GM19455 (cell line): ENCODE measurements at regions not wholly inside any gene's neighbourhood (a gene's known extent, or its start where the extent isn't known, plus 50 kb on each side); places are given as distances from the start of the nearest gene placed in this dataset.

Experiments
- ATAC-seq: cut with Tn5 transposase; IDR thresholded peaks from one replicate; pipeline ENCODE4 v1.9.1; 2021; ENCODE audit not compliant: unreplicated experiment

DNA sequence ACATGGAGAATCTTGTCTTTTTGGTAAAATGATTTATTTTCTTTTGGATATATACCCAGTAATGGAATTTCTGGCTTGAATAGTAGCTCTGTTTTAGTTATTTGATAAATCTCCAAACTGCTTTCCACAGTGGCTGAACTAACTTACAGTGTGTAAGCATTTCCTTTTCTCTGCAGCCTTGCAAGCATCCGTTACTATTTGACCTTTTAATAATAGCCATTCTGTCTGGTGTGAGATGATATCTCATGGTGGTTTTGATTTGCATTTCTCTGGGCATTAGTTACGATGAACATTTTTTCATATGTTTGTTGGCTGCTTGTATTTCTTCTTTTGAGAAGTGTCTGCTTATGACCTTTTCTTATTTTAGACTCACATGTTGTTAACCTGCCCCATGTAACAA lies 190.2 kb downstream of the GALR1 start:
- ATAC-seq: no peak

DNA sequence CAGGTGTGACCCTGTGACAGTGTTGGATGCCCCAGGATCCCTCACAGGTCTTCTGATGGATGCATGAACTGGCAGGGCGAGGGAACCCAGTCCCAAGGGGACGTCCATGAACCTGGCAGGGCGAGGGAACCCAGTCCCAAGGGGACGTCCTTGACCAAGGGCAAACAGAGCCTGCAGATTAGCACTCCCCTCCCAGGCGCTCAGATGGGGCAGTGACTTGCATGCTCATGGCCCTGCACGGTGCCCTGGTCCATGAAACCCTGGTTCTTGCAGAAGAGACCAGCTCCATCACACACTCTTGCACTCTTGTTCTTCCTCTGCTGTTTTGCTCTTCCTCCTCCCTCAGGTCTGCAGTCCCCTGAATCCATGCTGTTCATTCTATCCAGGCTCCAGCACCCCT lies 192.7 kb downstream of the GALR1 start:
- ATAC-seq: no peak

DNA sequence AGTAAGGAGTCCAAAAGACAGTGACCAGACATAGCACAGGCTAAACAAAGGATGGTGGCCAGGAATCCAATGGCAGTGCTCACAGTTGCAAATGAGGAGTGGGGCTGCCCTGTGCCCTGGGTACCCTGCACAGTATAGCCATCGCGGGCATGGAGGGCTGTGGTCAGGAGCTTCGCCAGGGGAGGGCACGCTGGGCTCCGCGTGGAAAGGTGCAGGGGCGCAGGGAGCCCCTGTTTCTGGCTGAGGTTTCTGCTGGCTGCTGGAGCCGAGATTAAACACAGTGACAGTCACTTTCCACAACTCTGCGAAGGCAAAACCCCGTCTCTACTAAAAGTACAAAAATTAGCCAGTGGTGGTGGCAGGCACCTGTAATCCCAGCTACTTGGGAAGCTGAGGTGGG lies 194.7 kb downstream of the GALR1 start:
- no peak for ATAC-seq

- ATAC-seq: no peak
These were observed 198.4 kb downstream of the GALR1 start for GRCh38 chr18:77448046-77448445.

DNA sequence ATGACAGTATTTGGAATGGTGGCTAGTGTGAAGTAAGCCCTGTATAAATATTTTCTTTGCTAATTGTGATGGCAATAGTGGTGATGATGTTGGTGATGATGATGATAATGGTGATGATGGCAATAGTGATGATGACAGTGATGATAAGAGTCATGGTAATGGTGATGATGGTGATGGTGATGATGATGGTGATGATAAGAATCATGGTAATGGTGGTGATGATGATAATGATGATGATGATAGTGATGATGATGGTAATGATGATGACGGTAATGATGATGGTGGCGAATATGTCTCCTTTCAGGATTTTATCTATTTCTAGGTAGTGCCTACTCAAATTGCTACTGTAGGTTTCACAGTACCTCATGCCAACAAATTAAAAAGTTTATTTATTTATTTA lies 205.4 kb downstream of the GALR1 start:
- ATAC-seq: no peak

DNA sequence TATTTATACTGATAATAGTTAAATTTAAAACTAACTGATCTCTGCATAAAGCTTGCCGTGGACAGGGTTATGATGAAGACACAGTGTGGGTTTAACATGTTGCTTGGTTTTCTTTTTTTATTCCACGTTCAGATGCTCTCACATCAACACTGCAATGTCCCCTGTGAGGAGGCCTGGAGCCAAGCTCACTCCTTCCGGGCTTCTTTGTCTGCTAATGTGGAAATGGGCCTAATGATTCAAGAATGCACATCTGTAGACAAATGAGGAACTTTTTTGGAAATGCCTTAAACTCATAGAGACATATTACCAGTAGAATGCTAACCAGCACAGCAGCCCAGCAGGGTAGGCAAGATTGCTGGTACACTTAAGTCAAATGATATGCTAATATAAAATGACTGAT lies 208.0 kb downstream of the GALR1 start:
- no peak for ATAC-seq

DNA sequence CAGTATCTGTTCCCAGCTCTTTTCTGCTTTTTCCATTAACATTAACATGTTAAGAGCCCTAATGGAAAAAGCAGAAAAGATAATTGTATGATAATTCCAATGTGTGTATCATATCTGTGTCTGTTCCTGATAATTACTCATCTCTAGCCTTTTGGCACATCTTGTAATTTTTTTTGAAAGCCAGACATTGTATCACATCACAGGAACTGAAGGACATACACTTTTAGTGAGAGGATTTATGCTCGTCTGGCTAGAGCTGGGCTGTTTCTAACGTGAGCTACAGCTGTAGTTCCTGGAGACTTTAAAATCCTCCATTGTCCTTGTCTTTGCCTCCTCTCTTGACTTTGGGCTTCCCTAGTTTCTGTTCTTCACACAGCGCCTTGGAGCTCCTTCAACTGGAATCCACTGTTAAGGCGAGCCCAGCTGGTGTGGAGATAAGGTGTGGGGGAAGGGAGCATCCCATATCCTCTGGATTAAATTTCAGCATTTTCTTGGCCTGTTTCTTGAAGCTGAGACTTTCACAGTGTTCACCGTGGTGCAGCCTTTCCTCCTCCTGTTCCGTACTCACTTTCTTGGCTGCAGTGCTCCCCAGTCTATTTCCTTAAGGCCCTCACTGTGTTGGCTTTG lies 211.5 kb downstream of the GALR1 start:
- no peak for ATAC-seq

DNA sequence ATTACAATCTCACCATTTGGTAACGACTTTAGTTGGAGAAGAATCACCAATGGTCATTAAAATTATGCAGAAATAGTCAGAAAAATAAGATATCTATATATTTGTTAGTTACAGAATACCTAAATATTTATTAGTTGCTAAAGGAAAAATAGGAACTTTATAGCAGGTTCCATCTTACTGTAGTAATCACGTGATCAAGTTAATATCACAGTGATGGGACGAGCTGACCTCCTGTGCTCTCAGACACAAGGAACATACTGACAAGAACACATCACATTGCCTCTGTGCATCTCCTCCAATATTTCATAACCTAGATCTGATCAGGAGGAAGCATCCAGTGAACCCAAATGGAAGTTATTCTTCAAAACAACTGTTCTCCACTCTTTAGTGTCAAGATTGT lies 215.3 kb downstream of the GALR1 start:
- no peak for ATAC-seq

DNA sequence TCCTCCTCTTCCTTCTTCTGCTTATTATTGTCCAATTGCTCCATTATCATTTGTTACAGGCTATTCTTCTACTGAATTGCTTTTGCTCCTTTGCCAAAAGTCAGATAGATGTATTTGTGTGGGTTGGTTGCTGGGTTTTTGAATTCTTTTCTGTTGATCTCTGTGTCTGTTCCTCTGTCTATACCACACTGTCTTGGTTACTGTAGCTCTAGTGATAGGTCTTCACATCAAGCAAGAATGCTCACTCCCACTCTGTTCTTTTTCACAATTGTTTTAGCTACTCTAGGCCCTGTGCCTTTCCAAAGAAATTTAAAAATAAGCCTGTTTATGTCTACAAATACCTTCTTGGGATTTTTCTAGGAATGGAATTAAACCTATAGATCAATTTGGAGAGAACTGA lies 217.2 kb downstream of the GALR1 start:
- ATAC-seq: no peak

GRCh38 chr18:77469131-77469530 lies 219.5 kb downstream of the GALR1 start:
- ATAC-seq: no peak

- ATAC-seq: no peak
These were observed 221.1 kb downstream of the GALR1 start for GRCh38 chr18:77470569-77471413.

- no peak for ATAC-seq
These were observed 222.9 kb downstream of the GALR1 start for GRCh38 chr18:77472509-77472908.

DNA sequence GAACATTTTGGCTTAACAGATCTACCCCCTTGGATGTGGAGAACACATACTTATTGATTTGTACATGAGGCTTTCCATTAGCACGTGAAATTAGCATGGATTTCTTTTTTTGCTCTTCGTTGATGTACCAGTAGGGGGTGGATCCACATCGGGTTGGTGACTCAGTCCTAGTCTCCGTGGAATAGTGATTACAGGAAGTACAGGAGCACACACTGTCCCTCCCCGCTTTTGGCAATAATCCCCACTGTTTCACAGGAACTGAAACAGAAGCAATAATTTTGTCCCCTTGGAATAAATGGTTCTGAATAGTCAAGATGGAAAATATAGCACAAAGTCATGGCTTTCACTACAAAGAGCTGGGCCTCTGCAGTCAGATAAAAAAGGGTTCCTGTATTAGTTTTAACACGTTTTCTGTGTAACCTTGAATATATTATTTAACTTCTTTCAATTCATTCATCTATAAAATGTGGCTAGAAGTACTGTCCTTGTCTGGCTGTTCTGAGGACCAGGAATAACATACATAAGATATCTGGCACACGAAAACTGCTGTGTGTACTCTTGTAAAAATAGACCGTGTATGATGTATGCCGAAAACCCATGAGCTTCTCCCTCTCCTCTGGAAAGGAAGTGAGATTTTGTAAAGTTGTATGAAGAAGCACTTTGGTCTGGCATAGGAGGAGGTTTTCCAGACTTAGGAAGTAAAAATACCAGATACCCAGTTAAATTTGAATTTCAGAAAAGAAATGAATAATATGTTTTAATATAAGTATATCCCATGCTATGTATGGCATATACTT lies 229.2 kb downstream of the GALR1 start:
- ATAC-seq: no peak

DNA sequence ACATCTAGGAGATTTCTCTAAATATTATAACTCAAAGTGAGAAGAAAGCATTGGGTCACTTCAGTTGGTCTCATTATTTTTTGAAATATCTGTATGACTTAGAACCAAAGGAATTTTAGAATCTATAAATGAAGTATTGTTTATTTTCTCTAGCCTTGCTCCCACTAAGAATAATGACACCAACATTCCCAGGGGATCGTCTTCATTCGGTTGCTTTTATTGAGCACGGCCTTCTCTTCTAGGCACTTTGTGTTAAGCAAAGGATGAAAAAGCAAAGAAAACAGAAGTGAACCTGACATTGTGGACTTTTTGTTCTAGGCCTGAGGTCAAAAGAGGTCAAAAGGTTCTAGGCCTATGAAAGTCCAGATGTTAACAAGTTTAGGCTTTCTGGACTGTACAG lies 231.9 kb downstream of the GALR1 start:
- ATAC-seq: no peak

- ATAC-seq: no peak
These were observed 232.8 kb downstream of the GALR1 start for GRCh38 chr18:77482190-77483085.

GRCh38 chr18:77486985-77487384 lies 237.3 kb downstream of the GALR1 start:
- ATAC-seq: no peak

GRCh38 chr18:77487951-77488740 lies 238.5 kb downstream of the GALR1 start:
- no peak for ATAC-seq

- no peak for ATAC-seq
These were observed 245.4 kb downstream of the GALR1 start for GRCh38 chr18:77495079-77495478.

- no peak for ATAC-seq
These were observed 246.5 kb downstream of the GALR1 start for GRCh38 chr18:77495982-77496690.
